HepG2 (cell line): ENCODE measurements at regions not wholly inside any gene's neighbourhood (a gene's known extent, or its start where the extent isn't known, plus 50 kb on each side); places are given as distances from the start of the nearest gene placed in this dataset.
"Not testable (repeated sequence)": the region's sequence is repeated elsewhere in the genome, so short reads cannot be mapped to it uniquely, and the experiment has no call there.

ENCODE experiments used
- ATAC-seq: fragments of 200-7000 bp; cut with Tn5 transposase; 3 replicates; pipeline ENCODE4 v1.9.1; 2020; ENCODE audit warnings: mild to moderate bottlenecking, moderate library complexity
- BruUV-seq: library from RNA; stranded (reverse); fragments of 400-500 nt; replicated peaks from 2 replicates; lab custom pipeline; 2021; lab: Mats Ljungman, UMichigan
- CTCF ChIA-PET: fragments of 300-600 bp; formaldehyde crosslinking; extraction: SDS; loops from one replicate; lab custom pipeline; 2021; ENCODE audit warnings: low total read pairs, inconsistent platforms, low intra/inter-chr PET ratio; lab: Yijun Ruan, JAX
- POLR2A ChIA-PET: fragments of 350-600 bp; sonication (Branson Sonifier 250); formaldehyde crosslinking; loops from one replicate; lab custom pipeline; 2020; ENCODE audit warnings: antibody characterized with exemption, inconsistent platforms; lab: Yijun Ruan, JAX
- DNase-seq: peaks from one replicate; pipeline ENCODE4 v3.0.0-alpha.2; 2015; ENCODE audit warnings: low spot score
- FAIRE-seq: peaks from 3 replicates; lab custom pipeline; 2011; peaks lifted over from hg19 to GRCh38; lab: Jason Lieb, UNC
- H2AFZ ChIP-seq: one replicate; pipeline ENCODE4 v1.6.1; 2011; ENCODE audit warnings: low read length, inconsistent platforms
- H3K27ac ChIP-seq: fragments of 300-600 bp; 3 replicates; pipeline ENCODE4 v1.8.0; 2011; ENCODE audit warnings: mixed run types, mild to moderate bottlenecking, mixed read lengths, low read length, inconsistent platforms; ENCODE audit not compliant: insufficient read depth; ENCODE audit errors: extremely low read length
- H3K27me3 ChIP-seq, 2 experiments: fragments of 200-600 bp in 1 of 2; 2 replicates in 1 of 2; 3 replicates in 1 of 2; pipeline versions ENCODE4 v1.6.0 to v1.8.0; 2011; ENCODE audit warnings: low read length in 2 of 2, mild to moderate bottlenecking in 2 of 2, moderate library complexity in 2 of 2, inconsistent platforms in 1 of 2; ENCODE audit not compliant: insufficient read depth in 2 of 2, control insufficient read depth in 1 of 2
- H3K36me3 ChIP-seq, 2 experiments: fragments of 200-600 bp in 1 of 2; replicated peaks in 1 of 2; 2 replicates in 1 of 2; 3 replicates in 1 of 2; pipeline versions ENCODE4 v1.5.1 to v1.8.0; 2011; ENCODE audit warnings: low read length in 2 of 2, inconsistent platforms in 1 of 2; ENCODE audit not compliant: insufficient read depth in 2 of 2, control insufficient read depth in 1 of 2
- H3K4me1 ChIP-seq: 2 replicates; pipeline ENCODE4 v1.5.1; 2012; ENCODE audit warnings: low read length, inconsistent platforms; ENCODE audit not compliant: insufficient read depth
- H3K4me2 ChIP-seq: 2 replicates; pipeline ENCODE4 v1.6.0; 2011; ENCODE audit warnings: low read depth, low read length, inconsistent platforms
- H3K4me3 ChIP-seq, 3 experiments: fragments of 200-600 bp in 1 of 3; sonication (generic), shearing (Covaris generic) in 1 of 3; replicated peaks in 1 of 3; 2 replicates each; pipeline ENCODE4 v1.5.1; 2011 to 2016; ENCODE audit warnings: low read length in 3 of 3, inconsistent platforms in 2 of 3, low read depth in 2 of 3, mild to moderate bottlenecking in 2 of 3, control low read depth in 1 of 3, mixed read lengths in 1 of 3; ENCODE audit not compliant: insufficient read depth in 1 of 3
- H3K79me2 ChIP-seq: one replicate; pipeline ENCODE4 v1.6.1; 2011; ENCODE audit warnings: low read length, inconsistent platforms; ENCODE audit not compliant: insufficient read depth
- H3K9ac ChIP-seq: 2 replicates; pipeline ENCODE4 v1.6.0; 2011; ENCODE audit warnings: mild to moderate bottlenecking, low read depth, low read length, inconsistent platforms; ENCODE audit not compliant: insufficient read depth
- H3K9me3 ChIP-seq: 2 replicates; pipeline ENCODE4 v1.5.1; 2012; ENCODE audit warnings: mild to moderate bottlenecking, low read length
- H4K20me1 ChIP-seq: 2 replicates; pipeline ENCODE4 v1.6.0; 2011; ENCODE audit warnings: inconsistent platforms, mild to moderate bottlenecking, low read length, moderate library complexity; ENCODE audit not compliant: insufficient read depth
- ARNT ChIP-seq: fragments of 450-650 bp; IDR thresholded peaks from 2 replicates; pipeline ENCODE4 v1.6.1; 2017
- ATF7 ChIP-seq, 2 experiments: fragments of 450-650 bp in 1 of 2; sonication (generic) in 1 of 2; formaldehyde crosslinking in 1 of 2; IDR thresholded peaks; 2 replicates each; pipeline versions ENCODE4 v1.4.0 to v1.6.1; 2016 to 2020; ENCODE audit warnings: antibody characterized with exemption in 1 of 2, mild to moderate bottlenecking in 1 of 2, missing genetic modification reagents in 1 of 2
- FOXP1 ChIP-seq, 2 experiments: fragments of 450-650 bp in 1 of 2; IDR thresholded peaks; 2 replicates each; pipeline ENCODE4 v1.6.1; 2017 to 2018; ENCODE audit warnings: antibody characterized with exemption in 1 of 2
- IKZF1 ChIP-seq: fragments of 450-650 bp; IDR thresholded peaks from 2 replicates; pipeline ENCODE4 v1.7.1; 2016
- LCORL ChIP-seq, 2 experiments: fragments of 450-650 bp in 1 of 2; sonication (generic) in 1 of 2; formaldehyde crosslinking in 1 of 2; IDR thresholded peaks; 2 replicates each; pipeline versions ENCODE4 v1.5.0 to v1.6.1; 2017 to 2020; ENCODE audit warnings: antibody characterized with exemption in 1 of 2, missing genetic modification reagents in 1 of 2
- NFRKB ChIP-seq: fragments of 450-650 bp; IDR thresholded peaks from 2 replicates; pipeline ENCODE4 v1.6.1; 2017
- ZBTB40 ChIP-seq, 2 experiments: fragments of 450-650 bp in 1 of 2; sonication (generic) in 1 of 2; formaldehyde crosslinking in 1 of 2; IDR thresholded peaks; 2 replicates each; pipeline versions ENCODE4 v1.6.1 to v1.8.0; 2016 to 2022; ENCODE audit warnings: antibody characterized with exemption in 1 of 2, mild to moderate bottlenecking in 1 of 2, missing genetic modification reagents in 1 of 2
- WGBS: methylation state at CpG from one replicate; pipeline ENCODE4 v1.1.6; 2017; ENCODE audit warnings: low lambda C conversion rate; 5-methylcytosine and 5-hydroxymethylcytosine counted together
- in situ Hi-C: cut with HindIII; loops from 2 replicates; pipeline ENCODE4 v1.10.0; 2017; ENCODE audit warnings: low pct_unique_long_range_greater_than_20kb; ENCODE audit not compliant: extremely low pct_ligation_motif_present
- intact Hi-C: fragments of 100-400 bp; cut with micrococcal nuclease; formaldehyde crosslinking; loops from one replicate; pipeline ENCODE4 v1.10.0; 2022; ENCODE audit not compliant: unreplicated experiment

GRCh38 chr2:91463007-91463406 lies 2771.5 kb downstream of the RPIA start:
- WGBS, result 0% methylated on average over 2 of the region's 2 CpGs
- in situ Hi-C loops, H3K4me1 ChIP-seq, DNase-seq, ATAC-seq, POLR2A ChIA-PET, H2AFZ ChIP-seq, H3K79me2 ChIP-seq, FAIRE-seq, H3K36me3 ChIP-seq, H4K20me1 ChIP-seq, H3K9me3 ChIP-seq, H3K4me3 ChIP-seq, H3K9ac ChIP-seq, intact Hi-C loops, H3K27me3 ChIP-seq, H3K27ac ChIP-seq, H3K4me2 ChIP-seq, BruUV-seq, CTCF ChIA-PET: not testable (repeated sequence)

GRCh38 chr2:91466780-91467363 lies 2775.4 kb downstream of the RPIA start:
- H3K27me3 ChIP-seq; FAIRE-seq; in situ Hi-C loops; H3K27ac ChIP-seq; BruUV-seq; H3K79me2 ChIP-seq; DNase-seq; H4K20me1 ChIP-seq; H2AFZ ChIP-seq; H3K9me3 ChIP-seq; ATAC-seq; POLR2A ChIA-PET; H3K9ac ChIP-seq; intact Hi-C loops; CTCF ChIA-PET; H3K36me3 ChIP-seq; H3K4me2 ChIP-seq; H3K4me3 ChIP-seq; H3K4me1 ChIP-seq; TF ChIP-seq ATF7, FOXP1, ZBTB40, LCORL (CRISPR knock-in tag; IDR thresholded peaks at IDR 0.05): not testable (repeated sequence)
- 0% methylated on average over 1 of the region's 1 CpG for WGBS
- TF ChIP-seq ATF7 (IDR thresholded peaks at IDR 0.05), result 0 out of 2 replicates have a peak, but pooled peaks have one; percentile 14
- 0 out of 2 replicates have a peak, but pooled peaks have one; percentile 14 for TF ChIP-seq FOXP1 (IDR thresholded peaks at IDR 0.05)
- peak; percentile 22; the same call in 1 of the 2 replicates for TF ChIP-seq IKZF1
- TF ChIP-seq ARNT, result peak; percentile 76; the same call in 1 of the 2 replicates
- TF ChIP-seq NFRKB, result peak; percentile 34; the same call in 1 of the 2 replicates
- TF ChIP-seq ZBTB40 (IDR thresholded peaks at IDR 0.05), result peak; percentile 26; the same call in 1 of the 2 replicates
- 0 out of 2 replicates have a peak, but pooled peaks have one; percentile 6 for TF ChIP-seq LCORL (IDR thresholded peaks at IDR 0.05)
